Vagina (tissue), 2 donors: ENCODE measurements at regions not wholly inside any gene's neighbourhood (a gene's known extent, or its start where the extent isn't known, plus 50 kb on each side); places are given as distances from the start of the nearest gene placed in this dataset.

Experiments used
- DNase-seq, 2 donors: peaks; one replicate each; pipeline ENCODE4 v3.0.0-alpha.2; 2017; ENCODE audit errors: extremely low spot score in 2 of 2
- H3K27ac ChIP-seq: fragments of 200-600 bp; sonication (generic); one replicate; pipeline ENCODE4 v1.5.1; 2019
- H3K27me3 ChIP-seq: fragments of 200-600 bp; sonication (generic); one replicate; pipeline ENCODE4 v1.5.1; 2019
- H3K36me3 ChIP-seq, 2 donors: fragments of 200-600 bp; sonication (generic); one replicate each; pipeline ENCODE4 v1.5.1; 2017 to 2019
- H3K4me1 ChIP-seq: fragments of 200-600 bp; sonication (generic); one replicate; pipeline ENCODE4 v1.5.1; 2019
- H3K4me3 ChIP-seq, 2 donors: fragments of 200-600 bp; sonication (generic); 1 replicate in 1 of 2; 2 replicates in 1 of 2; pipeline ENCODE4 v1.5.1; 2016 to 2019
- H3K9me3 ChIP-seq: fragments of 200-600 bp; sonication (generic); one replicate; pipeline ENCODE4 v1.5.1; 2019
- POLR2A ChIP-seq, 2 donors: fragments of 450-650 bp; IDR thresholded peaks; one replicate each; pipeline ENCODE4 v1.6.1; 2017; ENCODE audit warnings: antibody characterized with exemption in 2 of 2, mild to moderate bottlenecking in 2 of 2, moderate library complexity in 2 of 2
- POLR2AphosphoS5 ChIP-seq, 2 donors: sonication (generic); formaldehyde crosslinking; IDR thresholded peaks; one replicate each; pipeline ENCODE4 v1.9.0; 2017; ENCODE audit warnings: antibody characterized with exemption in 2 of 2, mild to moderate bottlenecking in 2 of 2, low read depth in 1 of 2; ENCODE audit not compliant: insufficient read depth in 1 of 2
- intact Hi-C: fragments of 100-400 bp; cut with DNase I; formaldehyde crosslinking; loops from one replicate; pipeline ENCODE4 v1.15.1; 2023
- TF ChIP-seq, protein P1 (sequence below), 3 experiments: fragments of 450-650 bp in 2 of 3; fragments of 200-600 bp in 1 of 3; sonication (generic) in 1 of 3; IDR thresholded peaks; one replicate each; pipeline ENCODE4 v1.5.1; 2017 to 2019; ENCODE audit warnings: antibody characterized with exemption in 3 of 3, mild to moderate bottlenecking in 2 of 3, moderate library complexity in 2 of 3

DNA sequence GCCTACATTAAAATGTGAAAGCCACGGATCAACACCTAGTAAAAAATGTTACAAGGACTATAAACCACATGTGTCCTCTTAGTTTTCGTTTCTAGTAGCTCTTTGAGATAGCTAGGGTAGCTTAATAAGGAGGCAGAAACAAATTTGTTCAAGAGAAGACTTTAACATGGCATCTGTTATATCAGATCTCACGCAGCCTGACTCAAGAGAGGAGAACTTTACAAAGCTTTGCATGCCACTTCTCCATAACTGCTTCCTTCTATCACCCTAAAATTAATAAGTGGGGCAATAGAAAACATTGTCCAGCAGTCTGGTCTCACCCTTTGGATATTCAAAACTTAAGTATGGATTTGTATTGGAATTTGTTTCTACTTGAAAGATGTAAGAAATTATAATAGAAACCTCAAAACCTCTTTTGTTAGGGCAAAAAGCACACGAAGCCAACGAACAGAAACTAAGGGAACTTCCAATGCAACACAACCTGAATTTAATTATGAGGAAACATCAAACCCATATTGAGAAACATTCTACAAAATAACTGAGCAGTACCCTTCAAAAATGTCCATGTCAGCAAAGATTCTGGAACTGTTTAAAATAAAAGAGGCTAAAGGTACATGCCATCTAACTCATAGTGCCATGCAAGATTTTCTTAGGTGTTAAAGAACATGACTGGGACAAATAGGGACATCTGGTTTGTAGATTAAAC lies 194.8 kb downstream of the LRIG3 start:
- Histone ChIP-seq H3K36me3 (no peaks in the 10 kb centered on the region), H3K27ac (no peak overlapping the region), H3K27me3 (no peaks in the 10 kb centered on the region), H3K4me3 (no peak overlapping the region), H3K9me3 (no peaks in the 10 kb centered on the region), H3K4me1 (no peaks in the 10 kb centered on the region)
- intact Hi-C loops: no loop called here
- no peak for DNase-seq
- TF ChIP-seq POLR2AphosphoS5 (IDR thresholded peaks at IDR 0.05; ENCODE audit: insufficient read depth in 1 of 2, low read depth in 1 of 2) (no peak), POLR2A (IDR thresholded peaks at IDR 0.05) (no peak)
- TF ChIP-seq, protein P1, sequence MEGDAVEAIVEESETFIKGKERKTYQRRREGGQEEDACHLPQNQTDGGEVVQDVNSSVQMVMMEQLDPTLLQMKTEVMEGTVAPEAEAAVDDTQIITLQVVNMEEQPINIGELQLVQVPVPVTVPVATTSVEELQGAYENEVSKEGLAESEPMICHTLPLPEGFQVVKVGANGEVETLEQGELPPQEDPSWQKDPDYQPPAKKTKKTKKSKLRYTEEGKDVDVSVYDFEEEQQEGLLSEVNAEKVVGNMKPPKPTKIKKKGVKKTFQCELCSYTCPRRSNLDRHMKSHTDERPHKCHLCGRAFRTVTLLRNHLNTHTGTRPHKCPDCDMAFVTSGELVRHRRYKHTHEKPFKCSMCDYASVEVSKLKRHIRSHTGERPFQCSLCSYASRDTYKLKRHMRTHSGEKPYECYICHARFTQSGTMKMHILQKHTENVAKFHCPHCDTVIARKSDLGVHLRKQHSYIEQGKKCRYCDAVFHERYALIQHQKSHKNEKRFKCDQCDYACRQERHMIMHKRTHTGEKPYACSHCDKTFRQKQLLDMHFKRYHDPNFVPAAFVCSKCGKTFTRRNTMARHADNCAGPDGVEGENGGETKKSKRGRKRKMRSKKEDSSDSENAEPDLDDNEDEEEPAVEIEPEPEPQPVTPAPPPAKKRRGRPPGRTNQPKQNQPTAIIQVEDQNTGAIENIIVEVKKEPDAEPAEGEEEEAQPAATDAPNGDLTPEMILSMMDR (IDR thresholded peaks at IDR 0.05): no peak

DNA sequence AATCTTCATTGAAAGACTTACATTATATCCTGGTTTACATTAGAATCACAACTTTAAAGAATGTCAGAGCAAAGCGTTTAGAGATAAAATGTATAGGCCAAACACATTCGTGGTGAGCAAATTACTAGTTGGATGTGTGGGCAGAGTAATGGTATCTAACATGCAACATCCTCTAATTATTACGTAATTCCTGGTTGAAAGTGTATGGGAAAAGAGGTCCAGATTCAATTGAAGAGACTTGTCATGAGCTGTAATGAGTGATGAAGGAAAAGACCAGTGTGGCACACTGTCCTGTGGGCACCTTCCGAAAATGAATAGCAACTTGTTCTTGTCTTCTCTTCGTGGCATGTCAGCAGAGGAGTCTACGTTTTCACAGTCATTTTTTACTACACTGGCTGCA lies 192.8 kb downstream of the LRIG3 start:
- H3K4me1 ChIP-seq: no peaks in the 10 kb centered on the region
- TF ChIP-seq POLR2A (IDR thresholded peaks at IDR 0.05) (no peak), POLR2AphosphoS5 (IDR thresholded peaks at IDR 0.05; ENCODE audit: insufficient read depth in 1 of 2, low read depth in 1 of 2) (no peak)
- TF ChIP-seq, protein P1 (IDR thresholded peaks at IDR 0.05): no peak
- H3K9me3 ChIP-seq: no peaks in the 10 kb centered on the region
- no peak overlapping the region for H3K27ac ChIP-seq
- H3K36me3 ChIP-seq: no peaks in the 10 kb centered on the region
- intact Hi-C loops: no loop called here
- no peaks in the 10 kb centered on the region for H3K27me3 ChIP-seq
- no peak for DNase-seq
- H3K4me3 ChIP-seq: no peak overlapping the region

DNA sequence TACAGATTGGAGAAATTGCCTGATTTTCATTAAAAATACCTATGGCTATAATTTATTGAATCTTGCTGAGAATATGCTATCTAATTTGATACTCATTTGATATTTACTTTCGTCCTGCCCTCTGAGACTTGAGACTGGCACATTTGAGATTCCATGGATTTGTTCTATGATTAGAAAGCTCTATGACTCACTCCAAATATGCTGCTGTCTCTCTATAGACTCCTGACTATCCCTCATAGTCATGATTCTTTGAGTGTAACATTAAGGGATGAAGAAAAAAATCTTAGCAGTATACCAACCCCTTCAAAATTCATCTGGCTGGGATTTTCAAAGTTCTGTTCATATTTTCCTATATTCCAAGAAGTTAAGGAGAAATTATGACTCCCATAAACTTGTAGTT lies 191.9 kb downstream of the LRIG3 start:
- DNase-seq: no peak
- no peaks in the 10 kb centered on the region for H3K36me3 ChIP-seq
- intact Hi-C loops: no loop called here
- no peaks in the 10 kb centered on the region for H3K4me1 ChIP-seq
- no peak overlapping the region for H3K4me3 ChIP-seq
- H3K9me3 ChIP-seq: no peaks in the 10 kb centered on the region
- TF ChIP-seq POLR2A (IDR thresholded peaks at IDR 0.05): no peak
- no peak for TF ChIP-seq POLR2AphosphoS5 (IDR thresholded peaks at IDR 0.05; ENCODE audit: insufficient read depth in 1 of 2, low read depth in 1 of 2)
- TF ChIP-seq, protein P1 (IDR thresholded peaks at IDR 0.05): no peak
- H3K27me3 ChIP-seq: no peaks in the 10 kb centered on the region
- H3K27ac ChIP-seq: no peak overlapping the region

DNA sequence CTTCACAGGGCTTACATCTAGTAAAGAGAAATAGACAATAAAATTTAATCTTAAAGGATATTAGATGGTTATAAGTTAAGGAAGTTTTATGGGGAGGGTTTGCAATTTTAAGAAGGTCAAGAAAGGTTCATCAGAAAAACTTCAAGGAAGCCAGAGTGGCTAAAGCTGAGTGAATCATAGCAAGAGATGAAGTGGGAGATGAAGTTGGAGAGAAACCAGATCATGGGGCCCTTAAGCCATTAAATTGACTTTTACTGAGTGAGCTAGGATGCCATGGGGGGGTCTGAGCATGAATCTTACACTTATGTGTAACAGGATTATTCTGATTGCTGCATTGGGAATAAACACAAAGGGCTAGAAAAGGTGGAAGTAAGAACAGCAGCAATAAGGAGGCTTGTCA lies 189.2 kb downstream of the LRIG3 start:
- H3K27ac ChIP-seq: no peak overlapping the region
- no peaks in the 10 kb centered on the region for H3K36me3 ChIP-seq
- intact Hi-C loops: no loop called here
- H3K4me1 ChIP-seq: no peaks in the 10 kb centered on the region
- DNase-seq: no peak
- H3K4me3 ChIP-seq: no peak overlapping the region
- H3K9me3 ChIP-seq: no peaks in the 10 kb centered on the region
- no peaks in the 10 kb centered on the region for H3K27me3 ChIP-seq
- TF ChIP-seq POLR2A (IDR thresholded peaks at IDR 0.05) (no peak), POLR2AphosphoS5 (IDR thresholded peaks at IDR 0.05; ENCODE audit: insufficient read depth in 1 of 2, low read depth in 1 of 2) (no peak)
- TF ChIP-seq, protein P1 (IDR thresholded peaks at IDR 0.05): no peak

DNA sequence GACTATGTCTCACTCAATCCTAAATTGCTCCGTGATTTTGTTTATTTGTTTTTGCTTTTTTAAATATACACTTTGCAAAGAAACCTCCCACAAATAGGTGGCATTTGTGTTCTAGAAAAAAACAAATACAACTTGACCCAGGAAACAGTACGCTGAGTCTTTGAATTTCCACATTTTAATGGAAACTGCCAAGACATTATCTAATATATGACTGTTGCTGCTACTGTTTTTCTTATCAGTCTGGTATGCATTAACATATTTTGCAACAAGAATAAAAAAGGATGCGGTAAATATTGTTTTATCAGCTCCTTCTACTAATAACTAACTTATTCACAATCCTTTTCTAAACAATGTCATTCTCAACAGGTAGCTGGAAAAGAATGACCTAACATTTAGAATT lies 187.4 kb downstream of the LRIG3 start:
- Histone ChIP-seq H3K9me3 (no peaks in the 10 kb centered on the region), H3K27ac (no peak overlapping the region), H3K4me1 (no peaks in the 10 kb centered on the region), H3K36me3 (no peaks in the 10 kb centered on the region), H3K27me3 (no peaks in the 10 kb centered on the region), H3K4me3 (no peak overlapping the region)
- no peak for DNase-seq
- TF ChIP-seq, protein P1 (IDR thresholded peaks at IDR 0.05): no peak
- TF ChIP-seq POLR2A (IDR thresholded peaks at IDR 0.05) (no peak), POLR2AphosphoS5 (IDR thresholded peaks at IDR 0.05; ENCODE audit: insufficient read depth in 1 of 2, low read depth in 1 of 2) (no peak)
- intact Hi-C loops: no loop called here
